BJ (cell line): ENCODE measurements at regions not wholly inside any gene's neighbourhood (a gene's known extent, or its start where the extent isn't known, plus 50 kb on each side); places are given as distances from the start of the nearest gene placed in this dataset.

ENCODE experiments used
- CTCF ChIA-PET: fragments of 350-600 bp; formaldehyde crosslinking; extraction: SDS; loops from one replicate; lab custom pipeline; 2021; ENCODE audit warnings: antibody characterized with exemption, inconsistent platforms; lab: Yijun Ruan, JAX
- POLR2A ChIA-PET: fragments of 300-600 bp; sonication (Branson Sonifier 250); formaldehyde crosslinking; extraction: SDS; loops from one replicate; lab custom pipeline; 2021; ENCODE audit warnings: antibody characterized with exemption; lab: Charles Lee
- DNase-seq: peaks from one replicate; pipeline ENCODE4 v3.0.0-alpha.2; 2011; ENCODE audit warnings: low read depth
- H3K27me3 ChIP-seq: 2 replicates; pipeline ENCODE4 v1.6.0; 2011; ENCODE audit warnings: low read length; ENCODE audit not compliant: control insufficient read depth, insufficient read depth
- H3K36me3 ChIP-seq: 2 replicates; pipeline ENCODE4 v1.5.1; 2011; ENCODE audit warnings: low read length; ENCODE audit not compliant: control insufficient read depth, insufficient read depth
- H3K4me3 ChIP-seq: 2 replicates; pipeline ENCODE4 v1.5.1; 2011; ENCODE audit warnings: low read depth, mild to moderate bottlenecking, control low read depth, low read length
- CTCF ChIP-seq: IDR thresholded peaks from 2 replicates; pipeline ENCODE4 v1.5.1; 2011; ENCODE audit warnings: low read depth, mild to moderate bottlenecking, control low read depth, inconsistent platforms, low read length, moderate library complexity; ENCODE audit not compliant: insufficient read depth

GRCh38 chr2:57330447-57330846 is 716.2 kb upstream of the VRK2 start:
- TF ChIP-seq CTCF: no peak
- no peaks in the 10 kb centered on the region for H3K36me3 ChIP-seq
- DNase-seq: no peak
- CTCF ChIA-PET: no interaction called here
- POLR2A ChIA-PET: no interaction called here
- H3K4me3 ChIP-seq: no peak overlapping the region
- H3K27me3 ChIP-seq: no peaks in the 10 kb centered on the region

DNA sequence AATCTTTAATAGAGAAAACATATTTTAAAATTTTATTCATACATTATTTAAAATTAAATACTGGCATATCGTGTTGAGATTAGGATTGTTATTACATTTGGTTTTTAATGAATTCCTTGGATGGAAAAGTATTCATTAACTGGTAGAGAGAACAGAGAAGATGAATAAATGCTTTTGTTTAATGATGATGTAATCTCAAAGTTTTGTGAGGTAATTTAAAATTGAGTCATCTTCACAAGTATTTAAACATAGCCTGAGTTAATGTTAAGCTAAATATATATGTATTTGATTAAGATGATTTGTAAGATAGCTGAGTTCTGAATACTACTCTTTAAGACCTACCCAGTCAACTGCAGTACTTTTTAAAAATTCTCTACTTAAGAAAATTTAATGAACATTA is 713.4 kb upstream of the VRK2 start:
- ChIA-PET CTCF (no interaction called here), POLR2A (no interaction called here)
- no peak for TF ChIP-seq CTCF
- no peak for DNase-seq
- H3K27me3 ChIP-seq: no peaks in the 10 kb centered on the region
- no peak overlapping the region for H3K4me3 ChIP-seq
- no peaks in the 10 kb centered on the region for H3K36me3 ChIP-seq

- no peak for TF ChIP-seq CTCF
- no peak for DNase-seq
- CTCF ChIA-PET: no interaction called here
- POLR2A ChIA-PET: no interaction called here
- Histone ChIP-seq H3K27me3 (no peaks in the 10 kb centered on the region), H3K36me3 (no peaks in the 10 kb centered on the region), H3K4me3 (no peak overlapping the region)
Observed at GRCh38 chr2:57343391-57344006, 703.1 kb upstream of the VRK2 start.

DNA sequence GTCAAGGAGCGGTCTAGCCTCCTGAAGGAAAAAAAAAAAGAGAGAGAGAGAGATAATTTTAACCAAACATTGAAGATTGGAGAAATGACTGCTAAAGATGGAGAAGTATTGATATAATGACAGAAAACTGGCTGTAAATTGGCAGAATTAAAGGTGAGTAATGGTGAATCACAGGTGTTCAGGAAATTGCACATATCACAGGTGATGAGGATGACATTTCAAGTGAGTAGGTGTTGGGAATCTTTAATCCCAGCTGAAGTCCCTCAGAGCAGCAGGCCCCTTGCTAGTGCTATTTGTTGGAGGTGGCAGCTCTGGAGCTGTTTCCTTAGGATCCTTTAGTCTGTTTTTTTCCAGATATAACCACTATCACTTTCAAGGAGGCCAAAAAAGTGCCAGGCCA is 678.4 kb upstream of the VRK2 start:
- ChIA-PET CTCF (no interaction called here), POLR2A (no interaction called here)
- Histone ChIP-seq H3K4me3 (no peak overlapping the region), H3K27me3 (no peaks in the 10 kb centered on the region), H3K36me3 (no peaks in the 10 kb centered on the region)
- TF ChIP-seq CTCF: no peak
- DNase-seq: no peak

DNA sequence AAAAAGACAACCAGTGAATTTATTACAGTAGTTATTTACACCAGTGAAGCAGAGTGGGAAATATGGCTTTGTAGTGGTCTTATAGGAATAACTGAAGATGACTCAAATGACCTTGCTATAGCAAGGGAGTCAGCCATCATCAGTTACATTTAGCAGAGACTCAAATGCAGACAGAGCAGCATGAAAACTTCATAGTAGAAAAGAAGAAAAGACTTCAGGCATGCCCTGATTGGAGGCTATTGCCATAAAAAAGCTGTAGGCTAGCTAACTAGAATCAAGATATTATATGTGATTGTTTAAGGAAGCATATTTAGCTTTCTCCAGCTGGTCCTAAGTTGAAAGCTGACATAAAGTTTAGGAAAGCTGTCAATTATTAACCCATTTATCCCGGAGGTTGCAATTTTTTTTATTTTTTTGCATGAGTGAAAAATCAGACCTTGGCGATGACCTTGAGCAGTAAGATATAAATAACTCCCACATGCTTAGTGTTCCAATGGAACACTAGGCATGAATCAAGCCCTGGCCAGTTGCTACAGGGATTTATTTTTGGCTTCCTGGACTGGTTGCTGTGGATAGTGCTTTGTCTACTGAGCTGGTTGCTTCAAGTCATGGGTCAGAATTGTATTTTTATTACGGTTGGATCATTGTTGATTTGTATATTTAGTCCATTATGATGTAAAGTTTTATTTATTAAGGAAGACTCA is 675.6 kb upstream of the VRK2 start:
- no peak for TF ChIP-seq CTCF
- ChIA-PET POLR2A (no interaction called here), CTCF (interaction anchor here (0.6 kb wide), 1 partner anchor 8 kb away, joined by 3 read pairs; no protein-coding TSS in a partner anchor)
- H3K36me3 ChIP-seq: no peaks in the 10 kb centered on the region
- DNase-seq: no peak
- H3K4me3 ChIP-seq: no peak overlapping the region
- no peaks in the 10 kb centered on the region for H3K27me3 ChIP-seq
